ENCODE measurements at regions not wholly inside any gene's neighbourhood (a gene's known extent, or its start where the extent isn't known, plus 50 kb on each side); places are given as distances from the start of the nearest gene placed in this dataset.

DNA sequence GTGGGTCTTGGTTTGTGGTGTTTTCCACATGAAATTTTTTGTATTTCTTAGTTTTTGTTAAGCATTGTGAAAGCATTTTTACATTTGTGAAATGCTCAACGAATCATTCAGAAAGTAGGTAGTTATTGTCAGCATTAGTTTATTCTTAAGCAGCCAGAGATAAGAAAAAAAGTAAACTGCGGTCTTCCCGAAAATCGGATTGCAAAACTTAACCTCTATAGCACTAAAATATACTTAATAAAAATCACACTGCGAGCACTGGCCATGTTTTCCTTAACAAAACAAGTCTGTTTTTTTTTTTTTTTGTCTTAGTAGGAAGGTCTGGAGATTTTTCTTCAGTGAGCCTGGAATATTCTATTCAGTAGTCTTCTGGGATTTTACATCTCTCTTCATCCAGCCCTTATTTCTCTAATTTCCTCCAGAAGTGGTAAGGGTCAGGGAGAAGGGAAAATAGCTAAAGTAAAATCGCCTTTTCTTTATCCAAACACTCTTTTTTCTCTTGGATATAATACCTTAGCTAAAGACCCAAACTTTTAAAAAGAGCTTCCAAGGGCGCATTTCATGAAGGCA lies 289.9 kb downstream of the DMAC1 start:
- WGBS, result 82% methylated on average over 7 of the region's 7 CpGs
- no peak for DNase-seq (ENCODE audit: low spot score in 2 of 2)
- TF ChIP-seq, protein P1, sequence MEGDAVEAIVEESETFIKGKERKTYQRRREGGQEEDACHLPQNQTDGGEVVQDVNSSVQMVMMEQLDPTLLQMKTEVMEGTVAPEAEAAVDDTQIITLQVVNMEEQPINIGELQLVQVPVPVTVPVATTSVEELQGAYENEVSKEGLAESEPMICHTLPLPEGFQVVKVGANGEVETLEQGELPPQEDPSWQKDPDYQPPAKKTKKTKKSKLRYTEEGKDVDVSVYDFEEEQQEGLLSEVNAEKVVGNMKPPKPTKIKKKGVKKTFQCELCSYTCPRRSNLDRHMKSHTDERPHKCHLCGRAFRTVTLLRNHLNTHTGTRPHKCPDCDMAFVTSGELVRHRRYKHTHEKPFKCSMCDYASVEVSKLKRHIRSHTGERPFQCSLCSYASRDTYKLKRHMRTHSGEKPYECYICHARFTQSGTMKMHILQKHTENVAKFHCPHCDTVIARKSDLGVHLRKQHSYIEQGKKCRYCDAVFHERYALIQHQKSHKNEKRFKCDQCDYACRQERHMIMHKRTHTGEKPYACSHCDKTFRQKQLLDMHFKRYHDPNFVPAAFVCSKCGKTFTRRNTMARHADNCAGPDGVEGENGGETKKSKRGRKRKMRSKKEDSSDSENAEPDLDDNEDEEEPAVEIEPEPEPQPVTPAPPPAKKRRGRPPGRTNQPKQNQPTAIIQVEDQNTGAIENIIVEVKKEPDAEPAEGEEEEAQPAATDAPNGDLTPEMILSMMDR (IDR thresholded peaks at IDR 0.05), result no peak
- TF ChIP-seq POLR2AphosphoS5 (IDR thresholded peaks at IDR 0.05) (no peak), POLR2A (IDR thresholded peaks at IDR 0.05) (no peak), EP300 (IDR thresholded peaks at IDR 0.05) (no peak)
- Histone ChIP-seq H3K4me1 (no peaks in the 10 kb centered on the region), H3K36me3 (no peaks in the 10 kb centered on the region), H3K9me3 (no peaks in the 10 kb centered on the region), H3K27ac (no peak overlapping the region), H3K4me3 (no peak overlapping the region), H3K27me3 (no peaks in the 10 kb centered on the region)

DNA sequence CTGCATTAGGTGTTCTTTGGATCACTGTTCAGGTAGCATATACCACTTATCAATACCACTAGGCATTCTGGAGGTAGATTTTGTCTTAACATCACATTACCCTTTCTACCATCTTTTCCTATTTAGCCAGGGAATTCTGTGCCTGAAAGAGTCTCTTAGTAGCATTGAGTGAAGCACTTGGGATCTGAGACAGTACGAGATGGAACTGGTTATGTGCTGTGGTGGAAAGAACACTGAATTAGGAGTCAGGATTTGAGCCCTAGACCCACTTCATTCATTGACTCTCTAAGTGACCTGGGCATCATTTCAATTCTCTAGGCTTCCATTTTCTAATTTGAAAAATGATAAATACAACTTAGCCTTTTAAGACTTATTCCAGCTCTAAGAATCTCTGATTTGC lies 291.1 kb downstream of the DMAC1 start:
- no peak for DNase-seq (ENCODE audit: low spot score in 2 of 2)
- WGBS, result 88% methylated on average over 1 of the region's 1 CpG

DNA sequence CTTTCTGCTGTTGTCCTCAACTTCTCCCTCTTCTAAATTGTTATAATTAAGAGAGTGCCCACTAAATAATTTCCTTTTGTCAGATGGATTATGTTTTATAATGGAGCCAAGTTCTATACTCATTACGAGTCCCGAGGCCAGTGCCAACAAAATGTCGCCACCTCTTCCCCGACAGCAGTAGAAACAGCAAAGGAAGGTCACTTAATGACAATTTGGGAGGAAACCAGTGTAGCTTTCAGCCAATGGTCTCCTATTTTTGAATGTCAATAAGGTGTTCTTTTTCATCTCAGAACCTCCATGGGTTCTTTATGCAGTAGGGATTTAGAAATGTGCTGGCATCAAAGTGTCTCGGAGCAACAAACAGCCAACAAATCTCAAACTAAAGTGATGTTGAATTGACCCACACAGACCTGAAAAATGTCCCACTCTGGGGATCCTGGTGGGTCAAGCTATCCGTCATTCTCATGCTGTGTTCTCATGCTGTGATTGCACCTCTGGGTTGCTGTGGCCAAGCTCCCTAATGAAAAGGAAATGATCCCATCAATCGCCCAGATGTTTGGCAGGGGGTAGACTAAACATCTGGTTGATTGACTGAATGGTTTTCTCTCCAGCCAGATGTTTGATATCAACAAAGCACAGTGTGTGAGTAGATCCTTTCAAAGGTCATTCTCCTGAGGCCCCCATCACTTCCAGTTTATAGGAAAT lies 291.9 kb downstream of the DMAC1 start:
- TF ChIP-seq POLR2AphosphoS5 (IDR thresholded peaks at IDR 0.05) (no peak), POLR2A (IDR thresholded peaks at IDR 0.05) (no peak), EP300 (IDR thresholded peaks at IDR 0.05) (no peak)
- TF ChIP-seq, protein P1 (IDR thresholded peaks at IDR 0.05), result no peak
- no peak overlapping the region for H3K4me3 ChIP-seq
- H3K27me3 ChIP-seq, result no peaks in the 10 kb centered on the region
- no peaks in the 10 kb centered on the region for H3K9me3 ChIP-seq
- no peak for DNase-seq (ENCODE audit: low spot score in 2 of 2)
- 71% methylated on average over 7 of the region's 7 CpGs for WGBS
- H3K36me3 ChIP-seq, result no peaks in the 10 kb centered on the region
- no peaks in the 10 kb centered on the region for H3K4me1 ChIP-seq
- no peak overlapping the region for H3K27ac ChIP-seq

More for the DNA sequence above, 291.1 kb downstream of the DMAC1 start:
- H3K4me1 ChIP-seq, result no peaks in the 10 kb centered on the region
- H3K27ac ChIP-seq, result no peak overlapping the region
- H3K9me3 ChIP-seq, result no peaks in the 10 kb centered on the region
- no peak overlapping the region for H3K4me3 ChIP-seq
- H3K36me3 ChIP-seq, result no peaks in the 10 kb centered on the region
- H3K27me3 ChIP-seq, result no peaks in the 10 kb centered on the region
- no peak for TF ChIP-seq POLR2A (IDR thresholded peaks at IDR 0.05)
- no peak for TF ChIP-seq EP300 (IDR thresholded peaks at IDR 0.05)
- no peak for TF ChIP-seq POLR2AphosphoS5 (IDR thresholded peaks at IDR 0.05)
- TF ChIP-seq, protein P1 (IDR thresholded peaks at IDR 0.05), result no peak

GRCh38 chr9:7507026-7507425 lies 292.6 kb downstream of the DMAC1 start:
- no peak for TF ChIP-seq POLR2AphosphoS5 (IDR thresholded peaks at IDR 0.05)
- no peak for TF ChIP-seq EP300 (IDR thresholded peaks at IDR 0.05)
- TF ChIP-seq, protein P1 (IDR thresholded peaks at IDR 0.05), result no peak
- no peak for TF ChIP-seq POLR2A (IDR thresholded peaks at IDR 0.05)
- no peaks in the 10 kb centered on the region for H3K4me1 ChIP-seq
- no peak overlapping the region for H3K4me3 ChIP-seq
- H3K36me3 ChIP-seq, result no peaks in the 10 kb centered on the region
- DNase-seq (ENCODE audit: low spot score in 2 of 2), result no peak
- 88% methylated on average over 2 of the region's 2 CpGs for WGBS
- H3K27me3 ChIP-seq, result no peaks in the 10 kb centered on the region
- no peaks in the 10 kb centered on the region for H3K9me3 ChIP-seq
- H3K27ac ChIP-seq, result no peak overlapping the region

DNA sequence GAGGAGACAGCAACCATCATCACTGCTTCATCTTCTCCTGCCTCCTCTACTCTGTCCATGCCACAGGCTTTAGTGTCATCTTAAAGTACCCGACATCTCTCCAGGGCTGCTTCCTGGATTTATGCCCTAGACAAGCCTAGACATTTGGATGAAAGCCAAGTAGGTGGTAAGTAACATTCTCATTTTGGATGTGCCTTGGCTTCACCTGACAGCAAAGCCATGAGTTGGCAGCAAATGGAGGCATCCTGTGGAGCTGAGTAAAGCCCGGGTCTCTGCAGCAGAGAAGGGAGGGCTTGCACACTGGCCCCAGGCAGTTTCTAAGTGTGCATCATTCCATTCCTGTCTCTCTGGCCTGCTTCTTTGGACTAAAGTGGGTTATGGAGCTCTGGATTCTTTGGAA lies 299.1 kb downstream of the DMAC1 start:
- no peak overlapping the region for H3K27ac ChIP-seq
- no peaks in the 10 kb centered on the region for H3K27me3 ChIP-seq
- no peaks in the 10 kb centered on the region for H3K9me3 ChIP-seq
- H3K36me3 ChIP-seq, result no peaks in the 10 kb centered on the region
- TF ChIP-seq EP300 (IDR thresholded peaks at IDR 0.05), result no peak
- no peak for TF ChIP-seq POLR2AphosphoS5 (IDR thresholded peaks at IDR 0.05)
- TF ChIP-seq POLR2A (IDR thresholded peaks at IDR 0.05), result no peak
- TF ChIP-seq, protein P1 (IDR thresholded peaks at IDR 0.05), result no peak
- DNase-seq (ENCODE audit: low spot score in 2 of 2), result no peak
- WGBS, result 32% methylated on average over 2 of the region's 2 CpGs
- no peak overlapping the region for H3K4me3 ChIP-seq
- H3K4me1 ChIP-seq, result no peaks in the 10 kb centered on the region
